ENCODE measurements at regions not wholly inside any gene's neighbourhood (a gene's known extent, or its start where the extent isn't known, plus 50 kb on each side); places are given as distances from the start of the nearest gene placed in this dataset.

DNA sequence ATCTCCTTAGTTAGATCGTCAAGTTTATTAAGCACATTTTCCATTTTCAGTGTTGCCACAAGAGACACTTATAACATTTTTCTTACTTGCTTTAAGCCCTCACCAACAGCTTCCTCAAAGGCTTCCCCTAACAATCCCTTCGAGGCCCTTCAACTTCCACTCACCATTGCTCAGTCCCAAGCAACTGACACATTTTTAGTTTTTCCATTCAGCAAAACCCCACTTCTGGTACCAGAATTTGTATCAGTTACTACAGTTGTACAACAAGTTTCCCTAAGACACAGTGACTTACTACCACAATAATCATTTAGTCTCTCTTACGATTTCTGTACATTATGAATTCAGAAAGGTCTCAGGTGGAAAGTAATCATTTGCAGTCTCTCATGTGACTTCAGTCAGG is 276.8 kb upstream of the PKN2 start:
- H3K27ac ChIP-seq (ENCODE audit: low read depth, low read length, poor library complexity, severe bottlenecking): no peak overlapping the region
- no peaks in the 10 kb centered on the region for H3K9me3 ChIP-seq (ENCODE audit: low read length)
- H3K4me3 ChIP-seq (ENCODE audit: low read depth, low read length, poor library complexity, severe bottlenecking): no peak overlapping the region
- H3K9me2 ChIP-seq (ENCODE audit: insufficient read depth, low read length): no peaks in the 10 kb centered on the region
- H2AFZ ChIP-seq (ENCODE audit: low read length): no peak overlapping the region
- POLR2A ChIA-PET: interaction anchor here (0.6 kb wide), 1 partner anchor 154 kb away, joined by 3 read pairs; no protein-coding TSS in a partner anchor
- intact Hi-C loops (cut with micrococcal nuclease; ENCODE audit: unreplicated experiment): no loop called here
- TF ChIP-seq, protein P1, sequence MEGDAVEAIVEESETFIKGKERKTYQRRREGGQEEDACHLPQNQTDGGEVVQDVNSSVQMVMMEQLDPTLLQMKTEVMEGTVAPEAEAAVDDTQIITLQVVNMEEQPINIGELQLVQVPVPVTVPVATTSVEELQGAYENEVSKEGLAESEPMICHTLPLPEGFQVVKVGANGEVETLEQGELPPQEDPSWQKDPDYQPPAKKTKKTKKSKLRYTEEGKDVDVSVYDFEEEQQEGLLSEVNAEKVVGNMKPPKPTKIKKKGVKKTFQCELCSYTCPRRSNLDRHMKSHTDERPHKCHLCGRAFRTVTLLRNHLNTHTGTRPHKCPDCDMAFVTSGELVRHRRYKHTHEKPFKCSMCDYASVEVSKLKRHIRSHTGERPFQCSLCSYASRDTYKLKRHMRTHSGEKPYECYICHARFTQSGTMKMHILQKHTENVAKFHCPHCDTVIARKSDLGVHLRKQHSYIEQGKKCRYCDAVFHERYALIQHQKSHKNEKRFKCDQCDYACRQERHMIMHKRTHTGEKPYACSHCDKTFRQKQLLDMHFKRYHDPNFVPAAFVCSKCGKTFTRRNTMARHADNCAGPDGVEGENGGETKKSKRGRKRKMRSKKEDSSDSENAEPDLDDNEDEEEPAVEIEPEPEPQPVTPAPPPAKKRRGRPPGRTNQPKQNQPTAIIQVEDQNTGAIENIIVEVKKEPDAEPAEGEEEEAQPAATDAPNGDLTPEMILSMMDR (conservative IDR thresholded peaks at IDR 0.05; ENCODE audit: low read length): no peak
- no peak for TF ChIP-seq EZH2phosphoT487 (IDR thresholded peaks at IDR 0.05; ENCODE audit: borderline replicate concordance, low read depth, low read length)
- H4K20me1 ChIP-seq (ENCODE audit: insufficient read depth, low read length): no peaks in the 10 kb centered on the region
- no peaks in the 10 kb centered on the region for H3K4me1 ChIP-seq (ENCODE audit: insufficient read depth, low read length, poor library complexity, severe bottlenecking)
- BruUV-seq (replicated peaks): no TSS peak
- CTCF ChIA-PET (ENCODE audit: unreplicated experiment): no interaction called here
- no peaks in the 10 kb centered on the region for H3K79me2 ChIP-seq (ENCODE audit: insufficient read depth, low read depth, low read length)
- DNase-seq (ENCODE audit: low spot score): no peak
- no peaks in the 10 kb centered on the region for H3K36me3 ChIP-seq (ENCODE audit: insufficient read depth, low read length)
- no peak overlapping the region for H3K4me2 ChIP-seq (ENCODE audit: low read length)

DNA sequence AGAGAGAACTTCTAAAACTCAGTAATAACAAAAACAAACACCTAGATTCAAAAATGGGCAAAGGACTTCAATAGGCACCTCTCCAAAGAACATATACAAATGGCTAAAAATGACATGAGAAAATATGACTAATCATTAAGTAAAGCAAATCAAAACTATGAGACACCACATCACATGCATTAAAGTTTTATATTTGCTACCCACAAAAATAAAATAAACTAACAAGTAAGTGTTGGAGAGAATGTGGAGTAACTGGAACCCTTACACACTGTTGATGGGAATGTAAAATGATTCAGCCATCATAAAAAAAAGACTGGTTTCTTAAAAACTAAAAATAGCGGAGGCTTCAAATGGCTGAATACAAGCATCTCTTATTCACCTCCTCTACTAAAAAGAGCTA is 262.1 kb upstream of the PKN2 start:
- ChIA-PET CTCF (ENCODE audit: unreplicated experiment) (no interaction called here), POLR2A (no interaction called here)
- BruUV-seq (replicated peaks): no TSS peak
- Histone ChIP-seq H3K4me3 (ENCODE audit: low read depth, low read length, poor library complexity, severe bottlenecking) (no peak overlapping the region), H3K4me2 (ENCODE audit: low read length) (no peak overlapping the region), H3K79me2 (ENCODE audit: insufficient read depth, low read depth, low read length) (no peaks in the 10 kb centered on the region), H4K20me1 (ENCODE audit: insufficient read depth, low read length) (no peaks in the 10 kb centered on the region), H2AFZ (ENCODE audit: low read length) (no peak overlapping the region), H3K27ac (ENCODE audit: low read depth, low read length, poor library complexity, severe bottlenecking) (no peak overlapping the region), H3K36me3 (ENCODE audit: insufficient read depth, low read length) (no peaks in the 10 kb centered on the region), H3K9me3 (ENCODE audit: low read length) (0 out of 2 replicates have a peak, but pooled peaks cover 4% of the 10 kb centered on the region), H3K4me1 (ENCODE audit: insufficient read depth, low read length, poor library complexity, severe bottlenecking) (no peaks in the 10 kb centered on the region), H3K9me2 (ENCODE audit: insufficient read depth, low read length) (no peaks in the 10 kb centered on the region)
- no peak for DNase-seq (ENCODE audit: low spot score)
- intact Hi-C loops (cut with micrococcal nuclease; ENCODE audit: unreplicated experiment): no loop called here
- TF ChIP-seq, protein P1 (conservative IDR thresholded peaks at IDR 0.05; ENCODE audit: low read length): no peak
- no peak for TF ChIP-seq EZH2phosphoT487 (IDR thresholded peaks at IDR 0.05; ENCODE audit: borderline replicate concordance, low read depth, low read length)

DNA sequence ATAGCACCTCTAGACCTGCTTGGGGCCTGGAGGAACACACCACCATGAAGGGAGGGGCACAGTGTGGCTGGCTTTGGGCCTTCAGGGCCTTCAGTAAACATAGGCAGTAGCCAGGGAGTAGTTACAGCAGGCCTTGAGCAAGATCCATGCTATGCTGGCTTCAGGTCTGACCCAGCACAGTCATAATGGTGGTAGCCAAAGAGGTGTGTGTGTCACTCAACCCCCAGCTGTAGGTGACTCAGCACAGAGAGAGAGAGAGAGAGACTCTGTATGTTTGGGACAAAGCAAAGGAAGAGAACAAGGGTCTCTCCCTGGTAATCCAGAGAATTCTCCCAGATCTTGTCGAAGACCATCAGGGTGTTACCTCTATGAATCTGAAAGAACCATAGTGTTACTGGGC is 250.5 kb upstream of the PKN2 start:
- Histone ChIP-seq H3K79me2 (ENCODE audit: insufficient read depth, low read depth, low read length) (no peaks in the 10 kb centered on the region), H3K9me3 (ENCODE audit: low read length) (no peaks in the 10 kb centered on the region), H2AFZ (ENCODE audit: low read length) (no peak overlapping the region), H4K20me1 (ENCODE audit: insufficient read depth, low read length) (no peaks in the 10 kb centered on the region), H3K36me3 (ENCODE audit: insufficient read depth, low read length) (no peaks in the 10 kb centered on the region), H3K9me2 (ENCODE audit: insufficient read depth, low read length) (no peaks in the 10 kb centered on the region), H3K4me1 (ENCODE audit: insufficient read depth, low read length, poor library complexity, severe bottlenecking) (no peaks in the 10 kb centered on the region), H3K4me3 (ENCODE audit: low read depth, low read length, poor library complexity, severe bottlenecking) (no peak overlapping the region), H3K4me2 (ENCODE audit: low read length) (no peak overlapping the region), H3K27ac (ENCODE audit: low read depth, low read length, poor library complexity, severe bottlenecking) (no peak overlapping the region)
- TF ChIP-seq, protein P1 (conservative IDR thresholded peaks at IDR 0.05; ENCODE audit: low read length): no peak
- TF ChIP-seq EZH2phosphoT487 (IDR thresholded peaks at IDR 0.05; ENCODE audit: borderline replicate concordance, low read depth, low read length): no peak
- DNase-seq (ENCODE audit: low spot score): no peak
- ChIA-PET CTCF (ENCODE audit: unreplicated experiment) (no interaction called here), POLR2A (no interaction called here)
- no TSS peak for BruUV-seq (replicated peaks)
- intact Hi-C loops (cut with micrococcal nuclease; ENCODE audit: unreplicated experiment): no loop called here

All from OCI-LY7 (cell line).